Heart left ventricle (tissue), 16 donors: ENCODE measurements at regions not wholly inside any gene's neighbourhood (a gene's known extent, or its start where the extent isn't known, plus 50 kb on each side); places are given as distances from the start of the nearest gene placed in this dataset.

Experiments used
- ATAC-seq, 4 donors: fragments of 200-7000 bp; cut with Tn5 transposase; one replicate each; pipeline ENCODE4 v1.9.1; 2020 to 2022; ENCODE audit warnings: moderate library complexity in 4 of 4, mild to moderate bottlenecking in 3 of 4, moderate number of reproducible peaks in 1 of 4
- DNase-seq, 5 donors: peaks; one replicate each; pipeline ENCODE4 v3.0.0-alpha.2; 2020
- H3K27ac ChIP-seq, 12 donors: fragments of 200-600 bp; sonication (generic) in 4 of 12; one replicate each; pipeline versions ENCODE4 v1.5.0 to v1.8.0; 2016 to 2022; ENCODE audit warnings: mild to moderate bottlenecking in 2 of 12
- H3K27me3 ChIP-seq, 9 donors: fragments of 200-600 bp; sonication (generic) in 2 of 9; one replicate each; pipeline versions ENCODE4 v1.5.1 to v1.8.0; 2016 to 2022; ENCODE audit warnings: mild to moderate bottlenecking in 3 of 9
- H3K36me3 ChIP-seq, 9 donors: fragments of 200-600 bp; sonication (generic) in 2 of 9; one replicate each; pipeline versions ENCODE4 v1.5.0 to v1.8.0; 2018 to 2022; ENCODE audit warnings: mild to moderate bottlenecking in 2 of 9
- H3K4me1 ChIP-seq, 12 donors: fragments of 200-600 bp; sonication (generic) in 4 of 12; one replicate each; pipeline versions ENCODE4 v1.5.0 to v1.8.0; 2016 to 2022; ENCODE audit warnings: mild to moderate bottlenecking in 3 of 12
- H3K4me3 ChIP-seq, 12 donors: fragments of 200-600 bp; sonication (generic) in 4 of 12; one replicate each; pipeline versions ENCODE4 v1.5.0 to v1.8.0; 2017 to 2022; ENCODE audit warnings: mild to moderate bottlenecking in 9 of 12, moderate library complexity in 4 of 12
- H3K9me3 ChIP-seq, 12 donors: fragments of 200-600 bp; sonication (generic) in 4 of 12; one replicate each; pipeline versions ENCODE4 v1.5.0 to v1.8.0; 2016 to 2022; ENCODE audit warnings: mild to moderate bottlenecking in 1 of 12
- CTCF ChIP-seq, 12 donors: fragments of 200-600 bp; sonication (generic) in 4 of 12; IDR thresholded peaks; one replicate each; pipeline versions ENCODE4 v1.5.0 to v1.8.0; 2018 to 2022; ENCODE audit warnings: antibody characterized with exemption in 12 of 12, mild to moderate bottlenecking in 5 of 12
- POLR2A ChIP-seq, 2 donors: fragments of 450-650 bp; IDR thresholded peaks; one replicate each; pipeline ENCODE4 v1.6.1; 2017; ENCODE audit warnings: antibody characterized with exemption in 2 of 2, mild to moderate bottlenecking in 2 of 2, moderate library complexity in 2 of 2
- WGBS, 4 donors: extraction: QIAGEN DNeasy Blood & Tissue Kit in 2 of 4; methylation state at CpG; one replicate each; pipeline versions ENCODE4 v1.1.5 to v1.1.7; 2013 to 2018; 5-methylcytosine and 5-hydroxymethylcytosine counted together
- intact Hi-C, 10 donors: fragments of 100-400 bp; cut with DNase I; formaldehyde crosslinking; loops; one replicate each; pipeline versions ENCODE4 v1.11.1 to v1.14.2; 2022
- donor health status: ischemic (EF 13 %, LVEDD 7.1; RV severe dilation, severe dysfunction).
- donor health status: healthy with polysubstance abuse.
- donor health status: DM: no; HTN: yes; CAD: no.
- donor health status: DM: no; HTN: no; CAD: no.
- donor health status: ischemic (EF 25% LVEDD 6.9; RV normal size, moderate dysfunction).
- donor health status: ischemic (EF 25% LVEDD 5.7; RV mildly dilated, moderate dysfunction).
- donor health status: healthy.
- donor health status: DM: yes; HTN: yes; CAD: no.
- donor health status: ischemic (EF 35%, LVEDD 5.7; RV mildly dilated, moderate dysfunction).
- donor health status: nonischemic (EF 11% LVEDD 7.7; RV severe dilation, severe dysfunction).
- donor health status: DM: yes; HTN: yes; CAD: no.
- donor health status: PGD.
- donor health status: ischemic (EF 29% LVEDD 5.4; RV normal size, mild dysfunction).
- donor health status: nonischemic (EF 23%, LVEDD 6.1; RV moderate dilation, normal function).

- Histone ChIP-seq H3K36me3 (no peaks in the 10 kb centered on the region), H3K4me1 (no peaks in the 10 kb centered on the region), H3K9me3 (no peaks in the 10 kb centered on the region), H3K27me3 (no peaks in the 10 kb centered on the region), H3K4me3 (no peak overlapping the region), H3K27ac (no peak overlapping the region)
- intact Hi-C loops = no loop called here
- WGBS, 4 donors = 82 to 86% (median 84%) methylated on average over 5 to 7 of the region's 7 CpGs
- DNase-seq = no peak
- ATAC-seq = no peak
- TF ChIP-seq CTCF (IDR thresholded peaks at IDR 0.05) (no peak), POLR2A (IDR thresholded peaks at IDR 0.05) (no peak)
Observed at GRCh38 chr14:54278665-54279295, 118.0 kb upstream of the CDKN3 start.

- H3K9me3 ChIP-seq = no peaks in the 10 kb centered on the region
- no peaks in the 10 kb centered on the region for H3K27me3 ChIP-seq
- WGBS, 4 donors = 74 to 100% (median 84%) methylated on average over 1 to 2 of the region's 2 CpGs
- intact Hi-C loops = no loop called here
- no peak overlapping the region for H3K4me3 ChIP-seq
- TF ChIP-seq POLR2A (IDR thresholded peaks at IDR 0.05) (no peak), CTCF (IDR thresholded peaks at IDR 0.05) (no peak)
- no peaks in the 10 kb centered on the region for H3K36me3 ChIP-seq
- ATAC-seq (peak in 1 of 4 donors; percentile 15), DNase-seq (no peak)
- no peaks in the 10 kb centered on the region for H3K4me1 ChIP-seq
- no peak overlapping the region for H3K27ac ChIP-seq
Observed at GRCh38 chr14:54282849-54283248, 114.0 kb upstream of the CDKN3 start.

GRCh38 chr14:54285030-54285429 lies 111.8 kb upstream of the CDKN3 start:
- TF ChIP-seq POLR2A (IDR thresholded peaks at IDR 0.05) (no peak), CTCF (IDR thresholded peaks at IDR 0.05) (no peak)
- intact Hi-C loops = no loop called here
- ATAC-seq = no peak
- Histone ChIP-seq H3K36me3 (no peaks in the 10 kb centered on the region), H3K4me3 (no peak overlapping the region), H3K27me3 (no peaks in the 10 kb centered on the region), H3K27ac (no peak overlapping the region), H3K9me3 (no peaks in the 10 kb centered on the region), H3K4me1 (no peaks in the 10 kb centered on the region)
- 91 to 98% (median 92%) methylated on average over 6 of the region's 6 CpGs for WGBS, 4 donors
- no peak for DNase-seq

GRCh38 chr14:54291491-54292191 lies 105.2 kb upstream of the CDKN3 start:
- H3K4me1 ChIP-seq = peaks cover 0 to 14% (median 0%) of the 10 kb centered on the region in 12 donors
- TF ChIP-seq CTCF (IDR thresholded peaks at IDR 0.05) = no peak
- no peaks in the 10 kb centered on the region for H3K27me3 ChIP-seq
- intact Hi-C loops = no loop called here
- peaks cover 0 to 8% (median 0%) of the 10 kb centered on the region in 12 donors for H3K9me3 ChIP-seq
- H3K36me3 ChIP-seq = no peaks in the 10 kb centered on the region
- DNase-seq = peak in 2 of 5 donors; percentile 25 to 39
- peak overlapping the region in 5 of 12 donors; percentile 38 to 68 (median 66) for H3K27ac ChIP-seq
- peak; percentile 26 to 84 (median 64) for ATAC-seq
- no peak overlapping the region for H3K4me3 ChIP-seq
- 16 to 31% (median 21%) methylated on average over 10 to 11 of the region's 11 CpGs for WGBS, 4 donors
